ENCODE measurements at regions not wholly inside any gene's neighbourhood (a gene's known extent, or its start where the extent isn't known, plus 50 kb on each side); places are given as distances from the start of the nearest gene placed in this dataset.

DNA sequence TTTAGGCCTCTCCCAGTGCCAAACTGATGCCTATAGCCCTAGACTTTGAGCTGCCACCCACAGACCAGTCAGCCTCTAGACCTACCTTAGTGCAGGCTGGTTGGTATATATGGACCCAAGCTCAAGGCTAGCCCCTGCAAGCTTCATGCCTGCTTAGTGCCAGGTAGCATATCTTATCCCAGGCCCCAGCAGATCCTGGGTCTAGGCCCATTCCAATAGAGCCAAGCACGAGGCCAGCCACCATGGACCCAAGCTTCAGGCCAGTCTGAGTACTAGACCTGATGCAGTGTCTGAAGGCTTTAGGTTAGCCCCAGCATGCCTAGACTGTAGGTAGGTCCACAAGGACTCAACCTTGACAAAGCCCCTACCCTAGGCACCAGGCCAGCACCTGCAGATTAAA is 1081.7 kb downstream of the JRKL start (continued):
- TF ChIP-seq, protein P1, sequence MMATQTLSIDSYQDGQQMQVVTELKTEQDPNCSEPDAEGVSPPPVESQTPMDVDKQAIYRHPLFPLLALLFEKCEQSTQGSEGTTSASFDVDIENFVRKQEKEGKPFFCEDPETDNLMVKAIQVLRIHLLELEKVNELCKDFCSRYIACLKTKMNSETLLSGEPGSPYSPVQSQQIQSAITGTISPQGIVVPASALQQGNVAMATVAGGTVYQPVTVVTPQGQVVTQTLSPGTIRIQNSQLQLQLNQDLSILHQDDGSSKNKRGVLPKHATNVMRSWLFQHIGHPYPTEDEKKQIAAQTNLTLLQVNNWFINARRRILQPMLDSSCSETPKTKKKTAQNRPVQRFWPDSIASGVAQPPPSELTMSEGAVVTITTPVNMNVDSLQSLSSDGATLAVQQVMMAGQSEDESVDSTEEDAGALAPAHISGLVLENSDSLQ (IDR thresholded peaks at IDR 0.05): no peak
- no peak for TF ChIP-seq BMI1 (IDR thresholded peaks at IDR 0.05; ENCODE audit: borderline replicate concordance)
- TF ChIP-seq NR2C2 (IDR thresholded peaks at IDR 0.05; ENCODE audit: borderline replicate concordance, control insufficient read depth, insufficient read length, low read depth): no peak
- no peak for TF ChIP-seq NFXL1 (IDR thresholded peaks at IDR 0.05; ENCODE audit: borderline replicate concordance)
- TF ChIP-seq, protein P2, sequence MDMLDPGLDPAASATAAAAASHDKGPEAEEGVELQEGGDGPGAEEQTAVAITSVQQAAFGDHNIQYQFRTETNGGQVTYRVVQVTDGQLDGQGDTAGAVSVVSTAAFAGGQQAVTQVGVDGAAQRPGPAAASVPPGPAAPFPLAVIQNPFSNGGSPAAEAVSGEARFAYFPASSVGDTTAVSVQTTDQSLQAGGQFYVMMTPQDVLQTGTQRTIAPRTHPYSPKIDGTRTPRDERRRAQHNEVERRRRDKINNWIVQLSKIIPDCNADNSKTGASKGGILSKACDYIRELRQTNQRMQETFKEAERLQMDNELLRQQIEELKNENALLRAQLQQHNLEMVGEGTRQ (IDR thresholded peaks at IDR 0.05; ENCODE audit: borderline replicate concordance, low read depth, low read length): no peak
- no peak for TF ChIP-seq MXI1 (IDR thresholded peaks at IDR 0.05; ENCODE audit: low read depth, low read length)
- no peak for TF ChIP-seq ZNF274 (IDR thresholded peaks at IDR 0.05; ENCODE audit: insufficient read depth, insufficient read length)

DNA sequence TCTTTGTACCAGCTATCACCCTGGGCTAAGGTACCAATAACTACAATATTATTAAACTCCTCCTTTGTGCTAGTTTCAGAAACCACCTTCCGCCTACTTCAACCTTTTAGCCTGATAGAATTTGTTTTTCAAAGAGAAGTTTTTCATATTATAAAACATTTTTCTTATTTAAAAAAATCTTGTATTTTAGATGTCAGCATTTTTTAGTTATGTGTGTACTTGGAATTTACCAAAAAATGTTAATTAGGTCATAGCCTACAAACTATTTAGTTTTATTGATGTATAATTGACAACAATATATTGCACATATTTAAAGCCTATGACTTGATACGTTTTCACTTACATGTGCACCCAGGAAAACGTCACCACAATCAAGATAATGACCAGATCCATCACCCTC is 1097.6 kb downstream of the JRKL start:
- no peak overlapping the region for H3K27ac ChIP-seq (ENCODE audit: control insufficient read depth, insufficient read depth)
- no peak overlapping the region for H3K4me2 ChIP-seq (ENCODE audit: control insufficient read depth, insufficient read depth)
- no peaks in the 10 kb centered on the region for H3K4me1 ChIP-seq (ENCODE audit: control insufficient read depth, insufficient read depth, low read length)
- ChIA-PET CTCF (no interaction called here), SMC1A (ENCODE audit: uncharacterized antibody, unreplicated experiment) (no interaction called here), POLR2A (no interaction called here), RAD21 (ENCODE audit: unreplicated experiment) (no interaction called here)
- no peaks in the 10 kb centered on the region for H3K79me2 ChIP-seq (ENCODE audit: control insufficient read depth, insufficient read depth, low read length)
- no peak overlapping the region for H2AFZ ChIP-seq (ENCODE audit: control insufficient read depth, low read depth, low read length)
- ATAC-seq (no peak), FAIRE-seq (no peak), DNase-seq (ENCODE audit: low read depth, low spot score) (no peak)
- WGBS (ENCODE audit: insufficient coverage, insufficient replicate concordance, low lambda C conversion rate, missing lambda C conversion rate): 20% methylated on average over 3 of the region's 3 CpGs
- no peaks in the 10 kb centered on the region for H3K9me3 ChIP-seq (replicated peaks; ENCODE audit: control insufficient read depth, insufficient read depth, low read length)
- no peaks in the 10 kb centered on the region for H3K36me3 ChIP-seq (ENCODE audit: control insufficient read depth in 2 of 2, insufficient read depth in 2 of 2, low read length in 1 of 2)
- H3K27me3 ChIP-seq (replicated peaks in 1 of 2; ENCODE audit: control insufficient read depth in 2 of 2, insufficient read depth in 2 of 2, low read length in 1 of 2): no peaks in the 10 kb centered on the region
- in situ Hi-C loops (cut with MboI): no loop called here
- no TSS peak for BruUV-seq (replicated peaks)
- H3K4me3 ChIP-seq: no peak overlapping the region
- no peaks in the 10 kb centered on the region for H4K20me1 ChIP-seq (ENCODE audit: control insufficient read depth, insufficient read depth)
- no peak overlapping the region for H3K9ac ChIP-seq (ENCODE audit: control insufficient read depth, insufficient read depth, low read length)
- intact Hi-C loops (cut with micrococcal nuclease; ENCODE audit: unreplicated experiment): no loop called here
- TF ChIP-seq, protein P3, sequence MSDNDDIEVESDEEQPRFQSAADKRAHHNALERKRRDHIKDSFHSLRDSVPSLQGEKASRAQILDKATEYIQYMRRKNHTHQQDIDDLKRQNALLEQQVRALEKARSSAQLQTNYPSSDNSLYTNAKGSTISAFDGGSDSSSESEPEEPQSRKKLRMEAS (IDR thresholded peaks at IDR 0.05; ENCODE audit: low read depth, low read length): no peak
- TF ChIP-seq ZNF622 (IDR thresholded peaks at IDR 0.05) (no peak), BHLHE40 (IDR thresholded peaks at IDR 0.05; ENCODE audit: borderline replicate concordance in 1 of 2, low read depth in 2 of 2, low read length in 1 of 2) (no peak), ASH2L (IDR thresholded peaks at IDR 0.05; ENCODE audit: borderline replicate concordance, low read depth) (no peak), STAT3 (IDR thresholded peaks at IDR 0.05; ENCODE audit: low read depth, low read length) (no peak)
- TF ChIP-seq, protein P4, sequence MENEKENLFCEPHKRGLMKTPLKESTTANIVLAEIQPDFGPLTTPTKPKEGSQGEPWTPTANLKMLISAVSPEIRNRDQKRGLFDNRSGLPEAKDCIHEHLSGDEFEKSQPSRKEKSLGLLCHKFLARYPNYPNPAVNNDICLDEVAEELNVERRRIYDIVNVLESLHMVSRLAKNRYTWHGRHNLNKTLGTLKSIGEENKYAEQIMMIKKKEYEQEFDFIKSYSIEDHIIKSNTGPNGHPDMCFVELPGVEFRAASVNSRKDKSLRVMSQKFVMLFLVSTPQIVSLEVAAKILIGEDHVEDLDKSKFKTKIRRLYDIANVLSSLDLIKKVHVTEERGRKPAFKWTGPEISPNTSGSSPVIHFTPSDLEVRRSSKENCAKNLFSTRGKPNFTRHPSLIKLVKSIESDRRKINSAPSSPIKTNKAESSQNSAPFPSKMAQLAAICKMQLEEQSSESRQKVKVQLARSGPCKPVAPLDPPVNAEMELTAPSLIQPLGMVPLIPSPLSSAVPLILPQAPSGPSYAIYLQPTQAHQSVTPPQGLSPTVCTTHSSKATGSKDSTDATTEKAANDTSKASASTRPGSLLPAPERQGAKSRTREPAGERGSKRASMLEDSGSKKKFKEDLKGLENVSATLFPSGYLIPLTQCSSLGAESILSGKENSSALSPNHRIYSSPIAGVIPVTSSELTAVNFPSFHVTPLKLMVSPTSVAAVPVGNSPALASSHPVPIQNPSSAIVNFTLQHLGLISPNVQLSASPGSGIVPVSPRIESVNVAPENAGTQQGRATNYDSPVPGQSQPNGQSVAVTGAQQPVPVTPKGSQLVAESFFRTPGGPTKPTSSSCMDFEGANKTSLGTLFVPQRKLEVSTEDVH (IDR thresholded peaks at IDR 0.05; ENCODE audit: low read depth, partially characterized antibody): no peak
- TF ChIP-seq, protein P5, sequence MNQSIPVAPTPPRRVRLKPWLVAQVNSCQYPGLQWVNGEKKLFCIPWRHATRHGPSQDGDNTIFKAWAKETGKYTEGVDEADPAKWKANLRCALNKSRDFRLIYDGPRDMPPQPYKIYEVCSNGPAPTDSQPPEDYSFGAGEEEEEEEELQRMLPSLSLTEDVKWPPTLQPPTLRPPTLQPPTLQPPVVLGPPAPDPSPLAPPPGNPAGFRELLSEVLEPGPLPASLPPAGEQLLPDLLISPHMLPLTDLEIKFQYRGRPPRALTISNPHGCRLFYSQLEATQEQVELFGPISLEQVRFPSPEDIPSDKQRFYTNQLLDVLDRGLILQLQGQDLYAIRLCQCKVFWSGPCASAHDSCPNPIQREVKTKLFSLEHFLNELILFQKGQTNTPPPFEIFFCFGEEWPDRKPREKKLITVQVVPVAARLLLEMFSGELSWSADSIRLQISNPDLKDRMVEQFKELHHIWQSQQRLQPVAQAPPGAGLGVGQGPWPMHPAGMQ (IDR thresholded peaks at IDR 0.05; ENCODE audit: borderline replicate concordance): no peak

Data from GM12878 (cell line).